Brain pericyte (primary cell): ENCODE measurements at regions not wholly inside any gene's neighbourhood (a gene's known extent, or its start where the extent isn't known, plus 50 kb on each side); places are given as distances from the start of the nearest gene placed in this dataset.
A peak's percentile ranks its signal among the peaks of the same experiment; 100 is the strongest.

ENCODE experiments used
- DNase-seq: peaks from one replicate; pipeline ENCODE4 v3.0.0-alpha.2; 2012; ENCODE audit warnings: low read depth, low spot score

GRCh38 chr18:21162786-21163185 is 51.2 kb upstream of the ROCK1 start:
- no peak for DNase-seq

GRCh38 chr18:21163647-21164547 is 52.3 kb upstream of the ROCK1 start:
- DNase-seq = peak; percentile 6

GRCh38 chr18:21164548-21165095 is 53.0 kb upstream of the ROCK1 start:
- DNase-seq = no peak

GRCh38 chr18:21167641-21168377 is 56.2 kb upstream of the ROCK1 start:
- DNase-seq = no peak

- no peak for DNase-seq
These were observed 57.3 kb upstream of the ROCK1 start for GRCh38 chr18:21168880-21169279.

- no peak for DNase-seq
These were observed 64.2 kb upstream of the GREB1L start for GRCh38 chr18:21177822-21178221.

GRCh38 chr18:21179590-21180220 is 62.3 kb upstream of the GREB1L start:
- DNase-seq = no peak

- DNase-seq = no peak
These were observed 61.4 kb upstream of the GREB1L start for GRCh38 chr18:21180588-21180987.

- no peak for DNase-seq
These were observed 60.3 kb upstream of the GREB1L start for GRCh38 chr18:21181766-21182165.

GRCh38 chr18:21183670-21184069 is 58.4 kb upstream of the GREB1L start:
- DNase-seq = no peak

- DNase-seq = no peak
These were observed 57.5 kb upstream of the GREB1L start for GRCh38 chr18:21184396-21184996.

GRCh38 chr18:21187886-21188285 is 54.1 kb upstream of the GREB1L start:
- DNase-seq = no peak

- DNase-seq = no peak
These were observed 50.3 kb upstream of the GREB1L start for GRCh38 chr18:21191596-21192307.
